Mammary epithelial cell (primary cell): ENCODE measurements at regions not wholly inside any gene's neighbourhood (a gene's known extent, or its start where the extent isn't known, plus 50 kb on each side); places are given as distances from the start of the nearest gene placed in this dataset.

Experiments used
- CTCF ChIP-seq, 2 donors: IDR thresholded peaks in 1 of 2; conservative IDR thresholded peaks in 1 of 2; 2 replicates each; pipeline ENCODE4 v1.5.1; 2011 to 2012; ENCODE audit warnings: inconsistent platforms in 2 of 2, low read length in 2 of 2, mild to moderate bottlenecking in 2 of 2, control low read depth in 1 of 2, low read depth in 1 of 2; ENCODE audit not compliant: insufficient read depth in 1 of 2; ENCODE audit errors: extremely low read depth in 1 of 2
- EZH2 ChIP-seq: IDR thresholded peaks from 2 replicates; pipeline ENCODE4 v1.6.1; 2012; ENCODE audit warnings: low read length, inconsistent platforms, borderline replicate concordance

GRCh38 chr2:12168354-12168753, 421.9 kb downstream of the LPIN1 start:
- TF ChIP-seq CTCF (conservative IDR thresholded peaks at IDR 0.05 in 1 of 2, IDR thresholded peaks at IDR 0.05 in 1 of 2; ENCODE audit: extremely low read depth in 1 of 2, insufficient read depth in 1 of 2, low read depth in 1 of 2, low read length in 2 of 2) (no peak), EZH2 (no peak)
